Testis (tissue), 2 donors: ENCODE measurements at regions not wholly inside any gene's neighbourhood (a gene's known extent, or its start where the extent isn't known, plus 50 kb on each side); places are given as distances from the start of the nearest gene placed in this dataset.
"Not testable (repeated sequence)": the region's sequence is repeated elsewhere in the genome, so short reads cannot be mapped to it uniquely, and the experiment has no call there.

Source experiments
- DNase-seq: peaks from one replicate; pipeline ENCODE4 v3.0.0-alpha.2; 2019
- H3K27ac ChIP-seq, 2 donors: fragments of 200-600 bp; sonication (generic); one replicate each; pipeline ENCODE4 v1.5.1; 2019
- H3K27me3 ChIP-seq: fragments of 200-600 bp; sonication (generic); one replicate; pipeline ENCODE4 v1.5.1; 2019
- H3K36me3 ChIP-seq: fragments of 200-600 bp; sonication (generic); one replicate; pipeline ENCODE4 v1.5.1; 2017; ENCODE audit warnings: low read depth; ENCODE audit errors: missing control alignments
- H3K4me1 ChIP-seq: fragments of 200-600 bp; sonication (generic); one replicate; pipeline ENCODE4 v1.5.1; 2019
- H3K4me3 ChIP-seq, 2 donors: fragments of 200-600 bp; sonication (generic); one replicate each; pipeline ENCODE4 v1.5.1; 2017 to 2019
- H3K9me3 ChIP-seq: fragments of 200-600 bp; sonication (generic); one replicate; pipeline ENCODE4 v1.5.1; 2017
- POLR2A ChIP-seq: fragments of 450-650 bp; IDR thresholded peaks from one replicate; pipeline ENCODE4 v1.6.1; 2017; ENCODE audit warnings: antibody characterized with exemption, mild to moderate bottlenecking, moderate library complexity
- WGBS, 2 donors: methylation state at CpG; one replicate each; pipeline ENCODE4 v1.1.5; 2018; 5-methylcytosine and 5-hydroxymethylcytosine counted together
- intact Hi-C: fragments of 100-400 bp; cut with DNase I; formaldehyde crosslinking; loops from one replicate; pipeline ENCODE4 v1.15.1; 2023; ENCODE audit warnings: low total_unique reads
- TF ChIP-seq, protein P1 (sequence below), 3 experiments: fragments of 450-650 bp in 2 of 3; fragments of 200-600 bp in 1 of 3; sonication (generic) in 1 of 3; IDR thresholded peaks; one replicate each; pipeline ENCODE4 v1.5.1; 2016 to 2019; ENCODE audit warnings: antibody characterized with exemption in 3 of 3, mild to moderate bottlenecking in 2 of 3, moderate library complexity in 1 of 3

GRCh38 chr2:198517976-198518375 lies 713.6 kb downstream of the PLCL1 start:
- WGBS, 2 donors, result 64 to 65% methylated on average over 2 of the region's 2 CpGs
- intact Hi-C loops, result no loop called here

DNA sequence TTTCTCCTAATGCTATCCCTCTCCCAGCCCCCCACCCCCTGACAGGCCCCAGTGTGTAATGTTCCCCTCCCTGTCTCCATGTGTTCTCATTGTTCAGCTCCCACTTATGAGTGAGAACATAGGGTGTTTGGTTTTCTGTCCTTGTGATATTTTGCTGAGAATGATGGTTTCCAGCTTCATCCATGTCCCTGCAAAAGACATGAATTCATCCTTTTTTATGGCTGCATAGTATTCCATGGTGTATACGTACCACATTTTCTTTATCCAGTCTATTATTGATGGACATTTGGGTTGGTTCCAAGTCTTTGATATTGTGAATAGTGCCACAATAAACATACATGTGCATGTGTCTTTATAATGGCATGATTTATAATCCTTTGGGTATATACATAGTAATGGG lies 704.2 kb downstream of the PLCL1 start:
- H3K27ac ChIP-seq, DNase-seq, H3K36me3 ChIP-seq, intact Hi-C loops, H3K4me3 ChIP-seq, H3K9me3 ChIP-seq, H3K4me1 ChIP-seq, H3K27me3 ChIP-seq: not testable (repeated sequence)
- WGBS, 2 donors, result 94 to 100% methylated on average over 1 of the region's 1 CpG

More at GRCh38 chr2:198517976-198518375, 713.6 kb downstream of the PLCL1 start:
- Histone ChIP-seq H3K4me3 (no peak overlapping the region), H3K27me3 (no peaks in the 10 kb centered on the region), H3K4me1 (no peaks in the 10 kb centered on the region), H3K27ac (no peak overlapping the region), H3K36me3 (no peaks in the 10 kb centered on the region), H3K9me3 (no peaks in the 10 kb centered on the region)
- no peak for TF ChIP-seq POLR2A
- TF ChIP-seq, protein P1, sequence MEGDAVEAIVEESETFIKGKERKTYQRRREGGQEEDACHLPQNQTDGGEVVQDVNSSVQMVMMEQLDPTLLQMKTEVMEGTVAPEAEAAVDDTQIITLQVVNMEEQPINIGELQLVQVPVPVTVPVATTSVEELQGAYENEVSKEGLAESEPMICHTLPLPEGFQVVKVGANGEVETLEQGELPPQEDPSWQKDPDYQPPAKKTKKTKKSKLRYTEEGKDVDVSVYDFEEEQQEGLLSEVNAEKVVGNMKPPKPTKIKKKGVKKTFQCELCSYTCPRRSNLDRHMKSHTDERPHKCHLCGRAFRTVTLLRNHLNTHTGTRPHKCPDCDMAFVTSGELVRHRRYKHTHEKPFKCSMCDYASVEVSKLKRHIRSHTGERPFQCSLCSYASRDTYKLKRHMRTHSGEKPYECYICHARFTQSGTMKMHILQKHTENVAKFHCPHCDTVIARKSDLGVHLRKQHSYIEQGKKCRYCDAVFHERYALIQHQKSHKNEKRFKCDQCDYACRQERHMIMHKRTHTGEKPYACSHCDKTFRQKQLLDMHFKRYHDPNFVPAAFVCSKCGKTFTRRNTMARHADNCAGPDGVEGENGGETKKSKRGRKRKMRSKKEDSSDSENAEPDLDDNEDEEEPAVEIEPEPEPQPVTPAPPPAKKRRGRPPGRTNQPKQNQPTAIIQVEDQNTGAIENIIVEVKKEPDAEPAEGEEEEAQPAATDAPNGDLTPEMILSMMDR (IDR thresholded peaks at IDR 0.05), result no peak
- DNase-seq, result no peak

- peak; percentile 18 for DNase-seq
- 0 to 2% methylated on average over 5 to 6 of the region's 6 CpGs for WGBS, 2 donors
- no peaks in the 10 kb centered on the region for H3K9me3 ChIP-seq
- TF ChIP-seq POLR2A, result no peak
- TF ChIP-seq, protein P1 (IDR thresholded peaks at IDR 0.05), result no peak
- H3K27ac ChIP-seq, result no peak overlapping the region
- H3K4me3 ChIP-seq, result no peak overlapping the region
- no peaks in the 10 kb centered on the region for H3K4me1 ChIP-seq
- no peaks in the 10 kb centered on the region for H3K36me3 ChIP-seq
- intact Hi-C loops, result no loop called here
- H3K27me3 ChIP-seq, result no peaks in the 10 kb centered on the region
Observed at GRCh38 chr2:198499539-198499938, 695.1 kb downstream of the PLCL1 start.

DNA sequence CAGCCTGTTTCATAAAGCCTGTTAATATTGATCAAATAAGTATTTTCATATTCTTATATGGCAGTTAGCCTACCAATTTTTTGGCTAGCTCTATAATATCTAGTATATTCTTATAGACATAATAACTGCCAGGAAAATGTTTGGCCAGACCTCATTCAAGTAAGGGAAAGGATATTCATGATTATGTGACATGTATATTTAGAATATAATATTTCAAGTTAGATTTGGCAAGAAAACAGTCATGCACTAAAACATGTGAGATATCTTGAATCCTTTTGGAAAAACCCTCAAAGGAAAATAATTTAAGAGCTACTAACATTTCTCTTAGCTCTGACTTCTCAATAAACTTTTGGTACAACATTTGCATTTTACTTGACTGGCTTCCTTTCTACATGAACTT lies 694.1 kb downstream of the PLCL1 start:
- Histone ChIP-seq H3K4me1 (no peaks in the 10 kb centered on the region), H3K9me3 (no peaks in the 10 kb centered on the region), H3K27me3 (no peaks in the 10 kb centered on the region), H3K27ac (no peak overlapping the region), H3K36me3 (no peaks in the 10 kb centered on the region), H3K4me3 (no peak overlapping the region)
- TF ChIP-seq POLR2A, result no peak
- TF ChIP-seq, protein P1 (IDR thresholded peaks at IDR 0.05), result no peak
- intact Hi-C loops, result no loop called here
- DNase-seq, result no peak

GRCh38 chr2:198498048-198498447 lies 693.7 kb downstream of the PLCL1 start:
- TF ChIP-seq POLR2A, result no peak
- TF ChIP-seq, protein P1 (IDR thresholded peaks at IDR 0.05), result no peak
- intact Hi-C loops, result no loop called here
- DNase-seq, result no peak
- Histone ChIP-seq H3K36me3 (no peaks in the 10 kb centered on the region), H3K9me3 (no peaks in the 10 kb centered on the region), H3K27ac (no peak overlapping the region), H3K4me1 (no peaks in the 10 kb centered on the region), H3K27me3 (no peaks in the 10 kb centered on the region), H3K4me3 (no peak overlapping the region)
